ENCODE measurements at regions not wholly inside any gene's neighbourhood (a gene's known extent, or its start where the extent isn't known, plus 50 kb on each side); places are given as distances from the start of the nearest gene placed in this dataset.

DNA sequence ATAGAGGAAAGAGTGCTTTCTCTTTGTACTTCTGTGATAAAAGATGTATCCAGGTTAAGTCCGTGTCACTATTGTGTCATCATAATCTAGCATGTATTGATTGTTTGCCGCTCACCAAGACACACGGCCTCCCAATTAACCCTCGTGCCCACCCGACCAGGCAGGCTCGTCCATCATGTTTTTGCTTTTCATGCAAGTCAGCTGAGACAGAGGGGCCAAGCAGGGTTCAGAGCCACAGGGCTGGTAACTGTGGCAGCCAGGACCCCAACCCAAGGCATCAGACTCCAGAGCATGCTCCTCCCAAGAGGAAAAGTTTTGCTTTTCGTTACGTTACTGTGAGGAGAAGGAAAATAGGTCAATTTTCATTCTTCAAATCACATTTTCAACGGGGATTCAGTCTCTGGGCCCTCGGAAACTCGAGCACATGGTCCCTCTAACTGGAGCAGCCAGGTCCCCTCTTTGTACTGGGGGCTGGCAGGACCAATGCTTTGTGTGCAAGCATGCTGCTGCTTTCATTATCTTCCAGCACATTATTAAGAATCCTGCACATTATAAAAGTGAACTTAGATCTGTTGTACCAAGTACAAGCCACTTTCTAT is 161.1 kb upstream of the TOPAZ1 start:
- TF ChIP-seq, protein P1, sequence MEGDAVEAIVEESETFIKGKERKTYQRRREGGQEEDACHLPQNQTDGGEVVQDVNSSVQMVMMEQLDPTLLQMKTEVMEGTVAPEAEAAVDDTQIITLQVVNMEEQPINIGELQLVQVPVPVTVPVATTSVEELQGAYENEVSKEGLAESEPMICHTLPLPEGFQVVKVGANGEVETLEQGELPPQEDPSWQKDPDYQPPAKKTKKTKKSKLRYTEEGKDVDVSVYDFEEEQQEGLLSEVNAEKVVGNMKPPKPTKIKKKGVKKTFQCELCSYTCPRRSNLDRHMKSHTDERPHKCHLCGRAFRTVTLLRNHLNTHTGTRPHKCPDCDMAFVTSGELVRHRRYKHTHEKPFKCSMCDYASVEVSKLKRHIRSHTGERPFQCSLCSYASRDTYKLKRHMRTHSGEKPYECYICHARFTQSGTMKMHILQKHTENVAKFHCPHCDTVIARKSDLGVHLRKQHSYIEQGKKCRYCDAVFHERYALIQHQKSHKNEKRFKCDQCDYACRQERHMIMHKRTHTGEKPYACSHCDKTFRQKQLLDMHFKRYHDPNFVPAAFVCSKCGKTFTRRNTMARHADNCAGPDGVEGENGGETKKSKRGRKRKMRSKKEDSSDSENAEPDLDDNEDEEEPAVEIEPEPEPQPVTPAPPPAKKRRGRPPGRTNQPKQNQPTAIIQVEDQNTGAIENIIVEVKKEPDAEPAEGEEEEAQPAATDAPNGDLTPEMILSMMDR (IDR thresholded peaks at IDR 0.05; ENCODE audit: insufficient read depth, missing control alignments), result no peak
- DNase-seq (ENCODE audit: insufficient read length, low spot score) (no peak), FAIRE-seq (no peak)

DNA sequence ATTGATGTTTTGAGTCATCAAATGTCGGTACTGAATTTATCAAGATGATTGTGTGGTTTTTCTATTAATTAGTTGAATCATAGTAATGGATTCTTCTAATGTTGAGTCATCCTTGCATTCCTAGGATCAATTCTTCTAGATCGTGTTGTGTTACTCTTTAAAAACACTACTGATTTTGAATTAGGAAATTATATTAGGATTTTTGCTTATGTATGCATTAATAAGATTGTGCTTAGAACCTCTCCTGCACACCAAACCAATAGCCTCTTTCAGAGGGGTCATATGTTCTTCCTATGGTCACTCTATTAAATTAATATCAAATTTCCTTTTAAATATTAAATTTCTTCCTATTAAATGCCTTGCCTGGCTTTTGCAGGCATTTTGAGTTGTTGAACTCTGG is 151.7 kb upstream of the TOPAZ1 start:
- TF ChIP-seq, protein P1 (IDR thresholded peaks at IDR 0.05; ENCODE audit: insufficient read depth, missing control alignments), result no peak

DNA sequence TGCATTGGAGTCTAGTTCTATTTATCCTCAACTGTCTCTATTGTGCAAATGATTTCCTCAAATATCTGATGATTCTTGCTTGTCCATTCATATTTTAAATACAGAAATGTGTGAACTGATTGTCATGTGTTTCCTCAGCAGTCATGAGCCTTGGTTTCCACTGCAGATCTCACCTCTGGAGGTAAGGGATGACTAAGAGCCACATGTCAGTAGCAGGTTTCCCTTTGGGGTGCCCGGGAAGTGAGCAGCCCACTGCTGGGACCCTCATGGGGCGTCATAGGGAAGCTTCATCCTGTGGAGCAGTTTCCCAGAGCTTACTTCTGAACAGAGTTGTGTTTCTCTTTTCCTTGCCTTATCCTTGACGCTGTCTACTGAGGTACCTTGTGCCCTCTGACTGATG is 149.2 kb upstream of the TOPAZ1 start:
- TF ChIP-seq, protein P1 (IDR thresholded peaks at IDR 0.05; ENCODE audit: insufficient read depth, missing control alignments), result no peak
- no peak for FAIRE-seq
- DNase-seq (ENCODE audit: insufficient read length, low spot score), result no peak

More for the DNA sequence above, 151.7 kb upstream of the TOPAZ1 start:
- DNase-seq (ENCODE audit: insufficient read length, low spot score) (no peak), FAIRE-seq (no peak)

DNA sequence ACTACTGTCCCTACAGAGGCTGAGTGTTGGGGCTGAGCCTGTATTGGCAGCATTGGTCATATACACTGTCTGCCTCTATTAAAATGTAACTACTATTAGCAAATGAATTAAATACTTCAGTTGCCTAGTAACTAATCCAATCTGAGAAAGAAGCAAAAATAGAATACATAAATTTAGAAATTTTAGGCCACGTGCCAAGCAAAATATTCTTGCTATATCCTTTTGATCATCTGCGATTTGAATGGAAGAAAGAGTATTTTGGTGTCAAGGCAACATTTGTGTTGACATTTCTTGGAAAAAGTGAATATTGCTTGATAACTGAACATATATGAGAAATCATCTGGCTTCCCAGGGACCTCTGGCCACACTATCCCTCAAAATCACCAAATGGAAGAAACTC is 148.2 kb upstream of the TOPAZ1 start:
- DNase-seq (ENCODE audit: insufficient read length, low spot score) (no peak), FAIRE-seq (no peak)
- TF ChIP-seq, protein P1 (IDR thresholded peaks at IDR 0.05; ENCODE audit: insufficient read depth, missing control alignments), result no peak

DNA sequence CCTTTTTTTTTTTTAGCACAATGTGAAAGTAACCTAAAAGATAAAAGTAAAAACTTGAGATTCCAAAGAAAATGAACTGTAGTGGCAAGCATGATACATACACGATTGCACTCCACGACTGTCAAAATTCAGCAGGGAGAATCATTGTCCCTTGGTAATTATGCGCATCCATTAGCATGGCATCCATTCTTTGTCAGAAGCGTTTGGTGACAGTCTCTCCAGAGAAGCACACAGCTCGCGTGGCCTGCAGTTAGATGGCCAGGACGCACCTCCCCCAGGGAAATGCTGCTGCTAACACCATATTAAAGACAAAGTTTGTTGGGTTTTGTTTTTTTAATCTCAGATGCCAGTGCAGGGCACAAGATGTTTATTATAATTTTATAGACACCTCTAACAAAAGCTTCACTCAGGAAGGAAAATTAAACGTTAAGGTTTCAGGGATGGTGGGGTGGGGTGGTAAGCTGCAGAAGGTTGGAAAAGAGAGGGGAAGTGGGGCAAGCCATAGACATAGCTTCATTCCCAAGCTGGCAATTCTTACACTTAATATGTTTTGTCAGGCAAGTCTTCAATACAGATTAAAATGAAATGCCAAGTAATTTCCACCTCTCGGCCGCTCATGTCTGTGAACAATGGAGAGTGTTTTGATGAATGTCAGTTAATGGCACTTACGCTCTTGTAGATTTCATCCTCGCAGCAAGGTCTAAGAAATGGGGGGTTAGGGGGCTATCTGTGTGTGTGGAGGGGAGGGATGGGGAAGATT is 142.8 kb upstream of the TOPAZ1 start:
- DNase-seq (ENCODE audit: insufficient read length, low spot score) (no peak), FAIRE-seq (no peak)
- TF ChIP-seq, protein P1 (IDR thresholded peaks at IDR 0.05; ENCODE audit: insufficient read depth, missing control alignments), result no peak

DNA sequence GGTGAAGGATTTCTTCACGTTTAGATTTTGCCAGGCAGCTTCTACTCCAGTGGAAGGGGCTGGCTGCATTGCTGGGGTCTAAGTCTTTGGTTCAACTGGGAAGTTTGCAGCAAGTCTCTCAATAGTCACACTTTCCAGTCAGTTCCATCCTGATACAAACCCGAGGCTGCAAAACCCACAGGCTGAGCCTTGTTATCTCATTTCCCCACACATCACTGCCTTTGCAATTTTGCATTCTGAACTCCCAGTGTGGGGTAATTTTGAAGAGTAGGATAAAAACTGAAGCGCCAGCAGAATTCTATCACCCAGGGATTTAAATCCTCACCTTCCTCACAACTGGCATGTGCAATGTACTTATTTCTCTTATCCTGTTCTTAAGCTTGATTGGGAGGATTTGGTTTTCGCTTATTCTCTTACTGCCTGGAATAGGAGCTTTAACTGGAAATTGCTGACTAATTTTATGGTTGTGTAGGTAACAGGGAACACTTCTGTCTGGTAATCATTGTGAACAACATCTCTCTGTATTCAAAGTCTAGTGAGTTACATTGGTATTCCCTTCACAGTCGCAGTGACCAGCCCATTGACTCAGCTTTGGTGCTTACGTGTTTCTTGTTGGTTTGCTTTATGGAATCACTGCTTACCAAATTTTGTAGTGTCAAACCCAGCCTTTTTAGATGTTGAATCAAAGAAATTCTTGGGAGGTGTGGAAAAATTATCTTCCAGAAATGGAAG is 142.0 kb upstream of the TOPAZ1 start:
- TF ChIP-seq, protein P1 (IDR thresholded peaks at IDR 0.05; ENCODE audit: insufficient read depth, missing control alignments), result no peak
- FAIRE-seq (no peak), DNase-seq (ENCODE audit: insufficient read length, low spot score) (no peak)

Measured in D721Med (cell line).